GM12878 (cell line): ENCODE measurements at regions not wholly inside any gene's neighbourhood (a gene's known extent, or its start where the extent isn't known, plus 50 kb on each side); places are given as distances from the start of the nearest gene placed in this dataset.

ENCODE experiments used
- ATAC-seq: fragments of 200-7000 bp; cut with Tn5 transposase; 3 replicates; pipeline ENCODE4 v1.9.1; 2020; ENCODE audit warnings: mild to moderate bottlenecking, moderate library complexity
- BruUV-seq: library from RNA; stranded (reverse); fragments of 400-500 nt; replicated peaks from 2 replicates; lab custom pipeline; 2021; lab: Mats Ljungman, UMichigan
- CTCF ChIA-PET: fragments of 300-600 bp; sonication (Branson Sonifier 250); formaldehyde crosslinking; extraction: SDS; loops from one replicate; lab custom pipeline; 2021; ENCODE audit warnings: inconsistent platforms; lab: Yijun Ruan, JAX
- POLR2A ChIA-PET: fragments of 350-600 bp; formaldehyde crosslinking; extraction: SDS; loops from one replicate; lab custom pipeline; 2021; ENCODE audit warnings: inconsistent platforms; lab: Charles Lee
- RAD21 ChIA-PET: fragments of 300-600 bp; sonication (Branson Sonifier 250); formaldehyde crosslinking; loops from one replicate; lab custom pipeline; 2023; ENCODE audit warnings: antibody characterized with exemption; ENCODE audit not compliant: unreplicated experiment; lab: Charles Lee
- SMC1A ChIA-PET: fragments of 300-600 bp; sonication (Branson Sonifier 250); formaldehyde crosslinking; loops from one replicate; lab custom pipeline; 2023; ENCODE audit not compliant: unreplicated experiment, uncharacterized antibody; lab: Charles Lee
- DNase-seq: peaks from one replicate; pipeline ENCODE4 v3.0.0-alpha.2; 2011; ENCODE audit warnings: low read depth, low spot score
- FAIRE-seq: peaks from 3 replicates; lab custom pipeline; 2011; peaks lifted over from hg19 to GRCh38; lab: Jason Lieb, UNC
- H2AFZ ChIP-seq: 2 replicates; pipeline ENCODE4 v1.6.0; 2011; ENCODE audit warnings: low read depth, low read length, control low read depth; ENCODE audit not compliant: control insufficient read depth
- H3K27ac ChIP-seq: 2 replicates; pipeline ENCODE4 v1.5.1; 2011; ENCODE audit warnings: control low read depth; ENCODE audit not compliant: control insufficient read depth, insufficient read depth
- H3K27me3 ChIP-seq, 2 experiments: replicated peaks in 1 of 2; 2 replicates each; pipeline versions ENCODE4 v1.6.0 to v1.6.1; 2011; ENCODE audit warnings: low read length in 1 of 2; ENCODE audit not compliant: control insufficient read depth in 2 of 2, insufficient read depth in 2 of 2
- H3K36me3 ChIP-seq, 2 experiments: 2 replicates each; pipeline ENCODE4 v1.5.1; 2011; ENCODE audit warnings: low read length in 1 of 2; ENCODE audit not compliant: control insufficient read depth in 2 of 2, insufficient read depth in 2 of 2
- H3K4me1 ChIP-seq: 2 replicates; pipeline ENCODE4 v1.6.1; 2011; ENCODE audit warnings: mild to moderate bottlenecking, low read length, moderate library complexity, mixed read lengths; ENCODE audit not compliant: control insufficient read depth, insufficient read depth
- H3K4me2 ChIP-seq: 2 replicates; pipeline ENCODE4 v1.6.0; 2011; ENCODE audit warnings: control low read depth; ENCODE audit not compliant: control insufficient read depth, insufficient read depth
- H3K4me3 ChIP-seq: fragments of 200-600 bp; sonication (generic); 2 replicates; pipeline ENCODE4 v1.5.1; 2016
- H3K79me2 ChIP-seq: 2 replicates; pipeline ENCODE4 v1.6.0; 2011; ENCODE audit warnings: low read length; ENCODE audit not compliant: control insufficient read depth, insufficient read depth
- H3K9ac ChIP-seq: 2 replicates; pipeline ENCODE4 v1.8.0; 2011; ENCODE audit warnings: low read length, control low read depth, mixed read lengths; ENCODE audit not compliant: control insufficient read depth, insufficient read depth
- H3K9me3 ChIP-seq: replicated peaks from 3 replicates; pipeline ENCODE4 v1.5.1; 2011; ENCODE audit warnings: mild to moderate bottlenecking, low read length; ENCODE audit not compliant: control insufficient read depth, insufficient read depth
- H4K20me1 ChIP-seq: 2 replicates; pipeline ENCODE4 v1.6.0; 2011; ENCODE audit not compliant: control insufficient read depth, insufficient read depth
- EP300 ChIP-seq, 2 experiments: fragments of 150-350 bp in 1 of 2; IDR thresholded peaks; 2 replicates each; pipeline ENCODE4 v1.6.1; 2011 to 2012; ENCODE audit warnings: low read depth in 2 of 2, low read length in 2 of 2, borderline replicate concordance in 1 of 2, improper control_type of control experiment in 1 of 2, inconsistent platforms in 1 of 2; ENCODE audit not compliant: control insufficient read depth in 1 of 2
- HCFC1 ChIP-seq: fragments of 150-350 bp; IDR thresholded peaks from 2 replicates; pipeline ENCODE4 v1.6.1; 2014; ENCODE audit warnings: low read length
- MYC ChIP-seq: IDR thresholded peaks from 2 replicates; pipeline ENCODE4 v1.6.1; 2011; ENCODE audit warnings: mild to moderate bottlenecking, low read length, moderate library complexity, inconsistent platforms; ENCODE audit not compliant: insufficient read depth, insufficient replicate concordance, insufficient read length, severe bottlenecking
- NBN ChIP-seq: fragments of 450-650 bp; IDR thresholded peaks from 2 replicates; pipeline ENCODE4 v1.6.1; 2016
- NRF1 ChIP-seq: conservative IDR thresholded peaks from 2 replicates; pipeline ENCODE4 v1.6.1; 2011; ENCODE audit warnings: mild to moderate bottlenecking, low read depth, low read length, improper control_type of control experiment
- POLR2AphosphoS5 ChIP-seq: IDR thresholded peaks from 2 replicates; pipeline ENCODE4 v1.6.1; 2011; ENCODE audit warnings: mild to moderate bottlenecking, low read length, inconsistent platforms
- RCOR1 ChIP-seq: conservative IDR thresholded peaks from 2 replicates; pipeline ENCODE4 v1.6.1; 2012; ENCODE audit warnings: low read depth, low read length, improper control_type of control experiment
- SUZ12 ChIP-seq: fragments of 200-600 bp; sonication (generic); IDR thresholded peaks from one replicate; pipeline ENCODE4 v1.6.1; 2018; ENCODE audit warnings: antibody characterized with exemption, mild to moderate bottlenecking; ENCODE audit not compliant: unreplicated experiment
- WGBS: methylation state at CpG from one replicate; pipeline ENCODE4 v1.1.6; 2016; ENCODE audit warnings: low lambda C conversion rate; ENCODE audit not compliant: insufficient replicate concordance, insufficient coverage; ENCODE audit errors: missing lambda C conversion rate; 5-methylcytosine and 5-hydroxymethylcytosine counted together
- in situ Hi-C: fragments of 300-500 bp; cut with MboI; formaldehyde crosslinking; loops from 9 replicates; pipeline ENCODE4 v1.14.3; 2018; ENCODE audit warnings: mixed read lengths
- intact Hi-C: fragments of 100-400 bp; cut with micrococcal nuclease; formaldehyde crosslinking; loops from one replicate; pipeline ENCODE4 v1.14.2; 2022; ENCODE audit not compliant: unreplicated experiment
- TF ChIP-seq, protein P1 (sequence below): IDR thresholded peaks from 2 replicates; pipeline ENCODE4 v1.6.1; 2012; ENCODE audit warnings: low read length, inconsistent platforms

DNA sequence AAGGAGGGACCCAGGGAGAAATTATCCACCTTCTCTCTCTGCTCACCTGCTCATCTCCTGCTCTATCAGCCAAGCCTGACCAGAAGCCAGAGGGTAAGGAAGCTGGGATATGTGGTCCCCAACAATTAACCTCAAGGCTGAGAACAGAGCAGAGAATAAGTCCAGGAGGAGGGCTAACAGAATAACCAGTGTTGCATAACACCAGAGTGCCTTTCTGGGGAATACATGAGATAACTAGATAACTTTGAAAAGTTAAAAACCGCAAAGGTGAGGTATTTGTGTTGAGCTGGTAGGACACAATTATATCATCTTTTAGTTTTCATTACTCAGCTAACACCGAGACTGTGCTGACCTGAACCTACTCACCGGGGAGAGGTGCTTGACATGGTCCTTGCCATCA, 180.8 kb downstream of the SALL1 start:
- no peaks in the 10 kb centered on the region for H4K20me1 ChIP-seq
- DNase-seq = no peak
- in situ Hi-C loops = no loop called here
- SMC1A ChIA-PET = no interaction called here
- ATAC-seq = no peak
- H3K4me3 ChIP-seq = no peak overlapping the region
- CTCF ChIA-PET = interaction anchor here (1.7 kb wide), 2 partner anchors 16 to 19 kb away, joined by 4 read pairs; no protein-coding TSS in a partner anchor
- no TSS peak for BruUV-seq
- no peaks in the 10 kb centered on the region for H3K79me2 ChIP-seq
- H3K4me2 ChIP-seq = no peak overlapping the region
- intact Hi-C loops = no loop called here
- 0% methylated on average over 3 of the region's 3 CpGs for whole genome bisulfite sequencing
- no peaks in the 10 kb centered on the region for H3K9me3 ChIP-seq
- H3K9ac ChIP-seq = no peak overlapping the region
- H3K4me1 ChIP-seq = 0 out of 2 replicates have a peak, but pooled peaks cover 2% of the 10 kb centered on the region
- H3K36me3 ChIP-seq = no peaks in the 10 kb centered on the region
- H3K27me3 ChIP-seq = no peaks in the 10 kb centered on the region
- no peak overlapping the region for H2AFZ ChIP-seq
- FAIRE-seq = no peak
- RAD21 ChIA-PET = no interaction called here
- POLR2A ChIA-PET = no interaction called here
- no peak overlapping the region for H3K27ac ChIP-seq
- TF ChIP-seq, protein P1, sequence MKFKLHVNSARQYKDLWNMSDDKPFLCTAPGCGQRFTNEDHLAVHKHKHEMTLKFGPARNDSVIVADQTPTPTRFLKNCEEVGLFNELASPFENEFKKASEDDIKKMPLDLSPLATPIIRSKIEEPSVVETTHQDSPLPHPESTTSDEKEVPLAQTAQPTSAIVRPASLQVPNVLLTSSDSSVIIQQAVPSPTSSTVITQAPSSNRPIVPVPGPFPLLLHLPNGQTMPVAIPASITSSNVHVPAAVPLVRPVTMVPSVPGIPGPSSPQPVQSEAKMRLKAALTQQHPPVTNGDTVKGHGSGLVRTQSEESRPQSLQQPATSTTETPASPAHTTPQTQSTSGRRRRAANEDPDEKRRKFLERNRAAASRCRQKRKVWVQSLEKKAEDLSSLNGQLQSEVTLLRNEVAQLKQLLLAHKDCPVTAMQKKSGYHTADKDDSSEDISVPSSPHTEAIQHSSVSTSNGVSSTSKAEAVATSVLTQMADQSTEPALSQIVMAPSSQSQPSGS = no peak
- no peak for TF ChIP-seq HCFC1
- no peak for TF ChIP-seq POLR2AphosphoS5
- no peak for TF ChIP-seq NRF1
- TF ChIP-seq EP300 (IDR thresholded peaks at IDR 0.05; ENCODE audit: borderline replicate concordance in 1 of 2, control insufficient read depth in 1 of 2, low read depth in 2 of 2, low read length in 2 of 2) = no peak
- no peak for TF ChIP-seq NBN
- no peak for TF ChIP-seq RCOR1
- TF ChIP-seq SUZ12 = no peak
- no peak for TF ChIP-seq MYC
